Activated CD4-positive, alpha-beta T cell treated with anti-CD3 and anti-CD28 coated beads, Interleukin-2, amount 50 U/mL, for 48 hours (primary cell): ENCODE measurements at regions not wholly inside any gene's neighbourhood (a gene's known extent, or its start where the extent isn't known, plus 50 kb on each side); places are given as distances from the start of the nearest gene placed in this dataset.

ENCODE experiments used
- DNase-seq, 2 experiments: peaks; one replicate each; pipeline ENCODE4 v3.0.0-alpha.2; 2020

- DNase-seq = no peak
Observed at GRCh38 chr2:160924936-160925353, 235.3 kb upstream of the TANK start.

- no peak for DNase-seq
Observed at GRCh38 chr2:160925956-160926355, 234.3 kb upstream of the TANK start.

DNA sequence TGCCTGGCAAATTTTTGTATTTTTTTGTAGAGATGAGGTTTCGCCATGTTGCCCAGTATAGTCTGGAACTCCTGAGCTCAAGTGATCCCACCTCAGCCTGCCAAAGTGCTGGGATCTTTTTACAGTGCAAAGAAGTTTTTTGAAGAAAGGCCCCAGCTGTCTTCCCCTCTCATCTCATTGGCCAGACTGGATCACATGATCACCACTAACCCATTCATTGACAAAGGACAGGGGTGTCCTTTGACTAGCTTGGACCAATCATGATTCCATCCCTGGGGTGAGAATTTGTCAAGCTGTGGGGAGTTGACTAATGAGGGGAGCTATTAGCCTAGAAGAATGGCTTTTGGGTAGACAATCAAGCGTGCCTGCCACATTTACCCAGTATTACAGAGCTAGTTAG lies 232.9 kb upstream of the TANK start:
- DNase-seq = no peak

- no peak for DNase-seq
Observed at GRCh38 chr2:160928854-160929301, 231.3 kb upstream of the TANK start.

DNA sequence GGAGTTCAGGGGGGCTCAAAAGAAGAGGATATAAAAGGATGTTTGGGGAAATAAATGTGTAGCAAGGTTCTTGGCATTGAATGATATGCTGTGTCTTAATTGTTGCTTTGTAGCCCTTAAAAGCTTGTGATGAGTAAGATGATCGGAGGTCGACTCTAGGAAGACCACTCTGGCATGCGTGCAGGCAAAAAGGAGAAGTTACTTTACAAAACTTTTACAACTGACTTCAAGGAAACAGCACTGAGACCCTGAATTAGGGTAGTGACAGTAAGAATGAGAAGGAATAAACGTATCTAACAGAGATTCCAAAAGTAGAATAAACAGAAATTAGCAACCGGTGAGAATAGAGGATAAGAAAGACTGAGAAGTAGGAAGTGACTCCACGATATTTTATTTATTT lies 228.7 kb upstream of the TANK start:
- DNase-seq = no peak

DNA sequence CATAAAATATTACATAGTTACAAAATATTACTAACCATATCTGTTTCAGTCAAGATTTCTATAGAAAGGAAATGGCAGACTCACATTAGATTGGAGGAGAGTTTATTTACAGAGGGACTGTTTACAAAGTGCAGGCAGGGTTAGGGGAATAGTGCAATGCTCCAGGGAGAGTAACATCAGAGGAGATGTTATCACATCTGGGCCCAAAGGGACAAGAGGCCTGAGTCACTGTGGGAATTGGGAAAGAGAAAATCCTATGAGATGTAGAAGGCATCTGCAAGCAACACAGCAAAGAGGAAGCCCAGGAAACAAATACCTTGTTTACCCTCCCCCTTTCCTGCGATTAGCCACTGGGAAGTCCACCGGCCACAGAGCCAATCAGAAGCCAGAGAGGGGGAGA lies 227.3 kb upstream of the TANK start:
- no peak for DNase-seq

DNA sequence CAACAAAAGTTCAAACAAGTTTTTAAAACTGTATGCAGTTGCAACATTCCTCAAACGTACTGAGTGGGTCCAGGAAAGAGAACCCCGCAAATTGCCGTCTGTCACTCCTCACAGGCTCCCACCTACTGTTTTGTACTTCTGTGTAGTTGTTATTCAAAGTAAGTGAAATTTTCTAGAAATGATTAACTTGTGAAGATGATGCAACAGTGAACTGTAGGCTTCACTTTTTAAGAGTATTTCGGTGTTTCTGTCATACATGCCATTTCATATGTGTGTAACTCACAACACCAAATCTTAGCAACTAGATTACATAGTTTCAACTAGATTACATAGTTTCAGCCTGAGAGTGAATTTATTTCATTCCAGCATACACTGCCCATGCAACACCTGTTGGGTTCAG lies 226.0 kb upstream of the TANK start:
- no peak for DNase-seq

GRCh38 chr2:160934991-160935390 lies 225.2 kb upstream of the TANK start:
- no peak for DNase-seq

DNA sequence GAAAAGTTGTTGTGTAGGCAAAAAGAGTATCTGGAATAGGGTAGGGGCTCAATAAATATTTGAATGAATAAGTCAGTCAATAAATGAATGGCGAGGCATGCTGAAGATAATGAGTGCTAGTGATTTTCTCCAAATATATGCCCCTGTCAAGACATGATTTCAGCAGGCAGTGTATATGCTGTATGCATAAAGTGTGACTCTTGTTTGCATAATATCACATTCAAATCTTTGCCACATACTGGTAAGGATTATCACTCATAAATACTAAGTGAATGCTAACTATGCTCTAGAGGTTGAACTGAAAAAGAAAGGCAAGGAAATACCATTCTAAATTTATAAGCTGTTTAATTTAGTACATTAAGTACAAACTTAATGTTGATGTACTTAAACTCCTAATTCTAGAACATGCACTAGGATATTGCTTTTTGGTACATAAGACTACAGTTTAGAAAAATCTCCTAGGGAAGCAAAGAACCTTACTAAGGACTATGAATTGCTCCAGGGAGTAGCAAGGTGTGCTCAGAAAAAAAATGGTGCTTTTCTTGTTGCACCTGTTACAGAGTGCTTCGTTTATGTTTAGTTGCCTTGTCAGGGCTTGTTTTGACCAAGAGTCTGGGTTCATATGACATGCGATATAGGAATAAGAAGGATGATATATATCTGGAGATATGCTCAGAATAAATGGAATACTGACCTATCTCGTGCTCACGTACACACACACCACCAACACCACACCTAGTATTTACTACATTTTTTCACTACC lies 224.0 kb upstream of the TANK start:
- no peak for DNase-seq

DNA sequence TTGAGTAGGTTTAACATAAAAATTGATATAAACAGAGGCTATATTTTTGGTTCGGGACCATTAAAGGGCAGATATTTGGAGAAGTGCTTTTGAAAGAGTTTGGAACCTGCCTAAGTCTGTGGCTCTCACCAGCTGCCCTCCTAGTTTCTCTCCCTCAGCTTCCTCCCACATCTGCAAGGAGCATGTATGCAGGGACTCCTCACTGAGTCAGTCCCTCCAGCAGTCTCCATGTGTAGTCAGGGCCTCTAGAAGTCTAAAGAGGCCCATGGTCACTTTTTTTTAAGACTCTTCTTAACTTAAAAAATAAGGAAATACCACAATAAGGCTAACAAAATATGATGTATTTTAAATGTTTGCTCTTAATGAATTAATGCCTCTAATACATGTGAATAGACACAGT lies 220.0 kb upstream of the TANK start:
- no peak for DNase-seq

GRCh38 chr2:160940699-160941098 lies 219.5 kb upstream of the TANK start:
- no peak for DNase-seq

GRCh38 chr2:160941290-160941846 lies 218.9 kb upstream of the TANK start:
- no peak for DNase-seq

DNA sequence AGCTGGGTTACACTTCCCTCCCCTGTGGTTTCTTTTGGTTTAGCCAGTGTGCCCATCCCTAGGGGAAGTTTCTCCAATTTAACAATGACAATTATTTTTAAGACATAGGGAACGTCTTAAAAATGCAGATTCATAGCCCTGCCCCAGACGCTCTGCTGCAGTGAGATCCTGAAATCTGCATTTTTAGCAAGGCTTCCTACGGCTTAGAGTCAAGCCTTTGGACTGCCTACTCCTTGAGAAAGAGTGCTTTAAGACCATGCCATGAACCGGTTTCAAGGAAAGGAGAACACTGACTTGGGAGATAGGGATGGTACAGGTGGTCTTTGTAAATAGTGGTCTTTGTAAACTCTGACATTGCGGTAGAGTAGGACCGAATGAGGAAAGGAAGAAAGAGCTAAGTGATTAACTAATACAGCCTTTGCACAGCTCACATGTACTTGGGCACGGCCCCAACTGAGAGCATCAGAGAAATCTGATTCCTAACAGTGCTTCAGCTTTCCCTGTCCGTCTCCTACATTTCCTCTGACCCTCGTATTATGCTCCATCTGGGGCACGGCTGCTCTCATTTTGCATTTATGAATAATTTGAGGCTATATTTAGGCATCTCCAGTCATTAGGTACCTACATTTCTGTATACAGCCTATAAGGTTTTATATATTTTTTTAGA lies 217.6 kb upstream of the TANK start:
- DNase-seq = no peak

- no peak for DNase-seq
Observed at GRCh38 chr2:160943414-160943813, 216.8 kb upstream of the TANK start.

DNA sequence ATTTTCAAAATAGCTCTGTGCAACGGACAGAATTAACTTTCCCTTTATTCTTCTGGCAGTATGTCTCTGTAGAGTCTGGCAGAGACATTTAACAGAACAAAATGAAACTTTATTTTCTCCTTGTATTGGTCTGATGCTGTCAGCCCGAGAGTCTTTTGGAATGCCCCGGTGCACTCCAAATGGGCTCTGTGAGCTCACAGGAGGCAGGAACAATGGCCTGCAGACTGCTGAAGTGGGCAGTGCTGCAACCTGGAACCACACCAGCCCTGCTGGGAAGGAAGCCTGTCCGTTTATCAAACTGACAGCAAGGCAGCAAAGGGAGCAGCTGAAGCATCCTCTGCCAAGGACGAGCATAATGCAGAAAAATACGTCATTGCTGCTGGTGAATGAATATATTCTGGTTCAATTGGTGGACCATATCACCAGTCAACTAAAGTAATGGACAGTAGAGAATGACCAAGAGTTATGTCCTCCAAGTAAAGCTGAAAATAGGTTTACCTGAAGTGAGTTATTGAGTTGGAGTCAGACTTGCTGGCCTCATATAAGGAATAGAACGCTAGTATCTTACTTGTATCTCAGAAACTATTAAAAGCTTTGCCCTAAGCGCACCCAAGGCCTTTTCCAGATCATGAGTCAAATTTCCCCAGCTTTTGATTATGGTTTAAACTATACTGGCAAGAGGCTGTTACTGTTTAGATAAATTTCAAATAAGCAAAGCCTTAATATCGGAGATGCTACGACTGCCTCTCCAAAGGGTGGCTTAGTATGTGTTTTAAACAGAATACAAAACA lies 207.6 kb upstream of the TANK start:
- DNase-seq = no peak

GRCh38 chr2:160955578-160955977 lies 204.7 kb upstream of the TANK start:
- no peak for DNase-seq

DNA sequence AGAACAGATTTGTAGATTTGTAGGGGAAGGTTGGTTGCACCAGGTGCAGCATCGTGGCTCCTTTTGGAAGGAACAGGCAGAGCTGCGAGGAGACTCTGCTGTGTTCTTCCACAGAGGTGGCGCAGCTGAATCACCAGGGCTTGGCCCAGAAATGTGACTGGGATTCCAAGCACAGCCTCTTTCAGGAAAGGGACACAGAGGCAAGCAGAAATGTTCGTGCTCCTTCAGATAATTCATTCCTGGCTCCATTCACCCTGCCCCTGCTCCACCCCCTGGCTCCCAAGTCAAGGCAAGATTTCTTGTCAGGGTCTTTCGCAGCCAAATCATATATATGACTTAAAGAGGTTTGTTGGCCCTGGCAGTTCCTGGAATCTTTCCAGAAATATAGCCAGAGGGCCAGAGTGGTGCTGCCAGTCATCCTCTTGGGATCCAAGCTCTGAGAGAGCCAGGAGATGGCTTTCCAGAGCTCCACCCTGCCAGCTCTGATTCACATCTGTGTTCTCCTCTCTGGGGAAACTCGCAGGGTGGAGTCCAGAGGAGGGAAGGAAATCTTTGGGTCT lies 203.9 kb upstream of the TANK start:
- DNase-seq = no peak

GRCh38 chr2:160963957-160964356 lies 196.3 kb upstream of the TANK start:
- no peak for DNase-seq

GRCh38 chr2:160967523-160967922 lies 192.7 kb upstream of the TANK start:
- DNase-seq = no peak

DNA sequence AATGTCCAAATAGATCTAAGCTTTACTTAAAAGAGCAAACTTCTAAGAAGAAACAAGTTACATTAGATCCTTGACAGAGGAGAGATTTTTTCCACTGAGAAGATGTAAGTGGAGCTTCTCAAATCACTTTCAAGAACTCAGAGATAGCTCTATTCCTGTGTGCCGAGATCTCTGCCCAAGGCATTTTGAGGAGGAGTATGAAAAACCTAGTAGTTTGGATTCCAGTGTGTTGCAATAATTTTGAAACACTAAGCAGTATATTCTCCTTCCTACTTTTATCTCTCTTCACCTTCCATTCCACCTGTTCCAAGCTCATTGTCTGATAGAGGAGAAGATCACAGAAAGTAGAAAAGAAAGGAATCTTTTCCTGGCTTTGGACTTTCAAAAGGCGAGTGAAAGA lies 192.0 kb upstream of the TANK start:
- DNase-seq = no peak

DNA sequence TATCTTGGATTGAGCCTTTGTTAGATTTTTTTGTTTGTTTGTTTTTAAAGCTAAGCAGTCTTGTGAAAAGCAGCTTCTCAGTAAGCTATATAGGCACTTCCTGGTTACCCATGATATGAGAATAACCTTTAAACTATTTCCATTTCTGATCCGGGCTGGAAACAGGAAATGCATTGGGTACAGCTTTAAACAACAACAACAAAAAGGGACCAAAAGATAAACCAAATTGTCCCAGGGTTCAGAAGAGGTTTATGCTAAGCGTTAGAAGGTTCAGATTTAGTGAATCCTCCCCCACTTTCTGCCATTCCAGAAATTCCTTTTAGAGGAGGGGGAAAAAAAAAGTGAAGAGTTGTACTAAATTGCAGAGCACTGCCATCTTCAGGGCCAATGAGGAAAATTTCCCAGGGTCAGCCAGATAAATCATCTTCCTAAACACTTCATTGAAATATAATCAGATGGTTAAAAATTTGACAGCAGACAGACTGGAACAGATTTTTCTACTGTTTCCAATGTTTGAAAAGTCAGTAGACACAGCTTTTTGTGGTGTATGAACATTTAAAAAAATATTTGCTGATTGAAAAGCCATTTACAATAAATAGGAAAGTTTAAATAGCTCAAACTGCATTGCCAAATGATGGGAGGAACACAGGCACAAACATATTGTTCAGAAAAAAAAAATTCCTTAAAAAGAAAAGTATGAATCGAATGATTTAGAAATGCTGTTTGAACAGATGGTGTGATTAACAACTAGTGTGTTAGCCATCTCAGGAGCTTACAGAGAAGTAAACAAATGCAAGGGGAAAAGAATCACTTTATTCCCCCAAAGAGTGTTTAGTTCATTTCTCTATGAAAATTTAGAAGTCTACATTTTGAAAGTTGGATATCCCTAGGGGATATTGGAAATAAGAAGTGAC lies 189.9 kb upstream of the TANK start:
- DNase-seq = no peak

DNA sequence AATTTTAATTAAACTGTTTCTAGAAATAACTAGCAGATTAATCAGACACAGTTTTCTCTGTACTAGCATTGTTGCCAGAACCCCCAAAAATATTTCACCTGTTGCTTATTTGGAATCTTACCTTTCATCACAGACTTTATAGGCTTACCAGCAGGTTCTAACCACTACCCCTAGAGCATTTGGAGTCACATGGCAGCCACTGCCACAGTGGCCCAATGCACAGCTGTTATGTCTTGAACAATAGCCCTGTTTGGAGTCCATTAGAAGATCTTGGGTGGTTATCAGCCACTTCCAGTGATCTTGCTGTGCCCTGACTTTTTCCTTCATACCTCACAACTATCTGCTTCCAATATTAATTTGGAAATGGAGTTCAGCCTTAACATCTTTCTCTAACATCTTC lies 186.2 kb upstream of the TANK start:
- DNase-seq = no peak
